Esophagus squamous epithelium (tissue), 4 donors: ENCODE measurements at regions not wholly inside any gene's neighbourhood (a gene's known extent, or its start where the extent isn't known, plus 50 kb on each side); places are given as distances from the start of the nearest gene placed in this dataset.

ENCODE experiments used
- CTCF ChIP-seq, 6 experiments: fragments of 450-650 bp in 4 of 6; fragments of 200-600 bp in 2 of 6; sonication (generic) in 2 of 6; IDR thresholded peaks; one replicate each; pipeline ENCODE4 v1.5.1; 2016 to 2019; ENCODE audit warnings: antibody characterized with exemption in 6 of 6, mild to moderate bottlenecking in 4 of 6, moderate library complexity in 4 of 6
- POLR2A ChIP-seq, 4 donors: fragments of 450-650 bp; IDR thresholded peaks; one replicate each; pipeline ENCODE4 v1.6.1; 2017; ENCODE audit warnings: antibody characterized with exemption in 4 of 4, mild to moderate bottlenecking in 4 of 4, moderate library complexity in 3 of 4

GRCh38 chr4:107203733-107204132 is 167.6 kb upstream of the DKK2 start:
- no peak for TF ChIP-seq CTCF (IDR thresholded peaks at IDR 0.05)
- no peak for TF ChIP-seq POLR2A (IDR thresholded peaks at IDR 0.05)
